Tibial artery (tissue), 4 donors: ENCODE measurements at regions not wholly inside any gene's neighbourhood (a gene's known extent, or its start where the extent isn't known, plus 50 kb on each side); places are given as distances from the start of the nearest gene placed in this dataset.

ENCODE experiments used
- DNase-seq, 2 donors: peaks; one replicate each; pipeline ENCODE4 v3.0.0-alpha.2; 2019
- H3K27ac ChIP-seq, 2 donors: fragments of 200-600 bp; sonication (generic) in 1 of 2; 1 replicate in 1 of 2; 2 replicates in 1 of 2; pipeline ENCODE4 v1.5.1; 2018 to 2019; ENCODE audit warnings: mild to moderate bottlenecking in 1 of 2
- H3K27me3 ChIP-seq, 2 donors: fragments of 200-600 bp; sonication (generic) in 1 of 2; one replicate each; pipeline versions ENCODE4 v1.5.1 to v1.6.0; 2016 to 2019
- H3K36me3 ChIP-seq, 3 donors: fragments of 200-600 bp; sonication (generic) in 2 of 3; one replicate each; pipeline ENCODE4 v1.5.1; 2016 to 2019; ENCODE audit warnings: mild to moderate bottlenecking in 2 of 3
- H3K4me1 ChIP-seq, 4 donors: fragments of 200-600 bp; sonication (generic) in 2 of 4; 1 replicate in 3 of 4; 2 replicates in 1 of 4; pipeline ENCODE4 v1.5.1; 2016 to 2019
- H3K4me3 ChIP-seq, 2 donors: fragments of 200-600 bp; sonication (generic) in 1 of 2; 1 replicate in 1 of 2; 2 replicates in 1 of 2; pipeline ENCODE4 v1.5.1; 2018 to 2019; ENCODE audit warnings: mild to moderate bottlenecking in 2 of 2
- H3K9me3 ChIP-seq, 3 donors: fragments of 200-600 bp; sonication (generic) in 1 of 3; one replicate each; pipeline ENCODE4 v1.5.1; 2016 to 2019
- CTCF ChIP-seq, 2 experiments: fragments of 200-600 bp in 1 of 2; fragments of 450-650 bp in 1 of 2; IDR thresholded peaks; one replicate each; pipeline ENCODE4 v1.5.1; 2017 to 2019; ENCODE audit warnings: antibody characterized with exemption in 2 of 2, mild to moderate bottlenecking in 1 of 2, moderate library complexity in 1 of 2
- intact Hi-C: fragments of 100-400 bp; cut with DNase I; formaldehyde crosslinking; loops from one replicate; pipeline ENCODE4 v1.15.0; 2023; ENCODE audit warnings: low total_unique reads

- intact Hi-C loops: loop anchor here (5.0 to 10.0 kb wide), 2 partner anchors 138 to 159 kb away; partner anchors contain the start of gene PITX1
- no peak for TF ChIP-seq CTCF (IDR thresholded peaks at IDR 0.05)
- Histone ChIP-seq H3K4me3 (no peak overlapping the region), H3K9me3 (no peaks in the 10 kb centered on the region), H3K27me3 (no peaks in the 10 kb centered on the region), H3K27ac (no peak overlapping the region), H3K4me1 (peaks cover 0 to 20% (median 12%) of the 10 kb centered on the region in 4 donors), H3K36me3 (no peaks in the 10 kb centered on the region)
- no peak for DNase-seq
Observed at GRCh38 chr5:135194126-135194488, 160.1 kb upstream of the PITX1 start.

DNA sequence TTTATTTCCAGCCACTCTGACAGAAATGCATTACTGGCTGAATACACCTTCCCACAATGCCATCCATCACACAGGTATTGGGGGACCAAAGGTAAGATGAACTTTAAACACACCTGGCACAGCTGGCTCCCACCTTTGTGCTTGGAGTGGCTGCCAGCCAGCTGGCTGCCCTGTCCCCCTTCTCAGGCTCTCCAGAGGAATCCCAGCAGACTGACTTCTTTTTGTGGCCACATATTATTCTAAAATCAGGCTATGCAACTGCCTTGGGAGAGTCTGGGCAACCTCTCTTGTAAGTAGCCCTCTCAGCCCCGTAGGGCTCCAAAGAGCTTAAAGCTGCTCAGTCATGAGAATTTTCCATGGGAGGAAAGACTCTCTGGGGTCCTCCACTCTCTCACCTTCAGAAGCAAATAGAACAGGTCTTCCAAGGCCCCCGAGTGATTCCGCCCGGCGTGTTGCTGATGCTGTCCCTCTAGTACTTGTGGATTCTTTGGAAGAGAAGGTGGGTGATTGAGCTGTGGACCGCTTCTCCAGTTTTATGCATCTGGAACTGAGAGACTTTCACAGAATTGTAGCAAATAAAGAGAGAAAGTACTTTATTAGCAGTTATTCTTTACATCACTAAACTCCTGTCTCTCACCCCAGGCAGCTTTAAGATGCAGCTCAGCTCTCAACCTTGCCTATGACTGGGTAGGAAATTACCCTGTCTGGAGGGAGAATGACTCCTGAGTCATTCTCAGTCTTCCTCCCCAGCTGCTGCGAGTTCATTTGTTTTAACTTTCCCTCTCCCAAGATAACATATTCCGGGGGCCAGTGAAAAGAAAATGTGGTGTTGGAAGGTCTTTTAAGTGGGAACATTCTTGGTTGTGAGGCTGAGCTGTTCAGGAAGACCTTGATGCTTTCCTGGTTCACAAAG lies 159.4 kb upstream of the PITX1 start:
- no peaks in the 10 kb centered on the region for H3K9me3 ChIP-seq
- intact Hi-C loops: loop anchor here (5.0 to 10.0 kb wide), 2 partner anchors 139 to 159 kb away; partner anchors contain the start of gene PITX1
- no peak for TF ChIP-seq CTCF (IDR thresholded peaks at IDR 0.05)
- no peaks in the 10 kb centered on the region for H3K27me3 ChIP-seq
- no peak overlapping the region for H3K4me3 ChIP-seq
- H3K27ac ChIP-seq: no peak overlapping the region
- H3K36me3 ChIP-seq: no peaks in the 10 kb centered on the region
- no peak for DNase-seq
- H3K4me1 ChIP-seq: peaks cover 0 to 20% (median 12%) of the 10 kb centered on the region in 4 donors

DNA sequence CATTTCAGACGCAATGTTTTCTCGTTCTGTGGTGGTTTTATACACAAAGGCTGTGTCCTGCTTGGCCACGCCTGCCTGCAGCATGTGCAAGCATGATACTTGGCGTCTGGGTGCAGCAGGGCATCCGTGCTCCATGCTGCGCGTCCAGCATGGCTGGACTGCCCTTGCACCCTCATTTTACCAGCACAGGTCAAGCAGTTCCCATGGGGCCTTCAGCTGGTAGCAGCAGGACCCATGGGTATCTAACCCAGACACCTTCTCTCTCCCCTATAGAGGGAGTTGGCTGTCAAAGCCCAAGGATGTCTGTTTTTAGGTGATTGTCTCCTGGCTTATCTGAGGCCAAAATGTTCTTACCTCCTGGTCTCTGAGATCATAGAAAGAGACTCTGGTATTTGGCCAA lies 158.3 kb upstream of the PITX1 start:
- no peak for DNase-seq
- intact Hi-C loops: loop anchor here (5.0 to 10.0 kb wide), 2 partner anchors 140 to 158 kb away; partner anchors contain the start of gene PITX1
- peaks cover 0 to 20% (median 12%) of the 10 kb centered on the region in 4 donors for H3K4me1 ChIP-seq
- H3K27ac ChIP-seq: no peak overlapping the region
- H3K4me3 ChIP-seq: no peak overlapping the region
- H3K36me3 ChIP-seq: no peaks in the 10 kb centered on the region
- no peaks in the 10 kb centered on the region for H3K27me3 ChIP-seq
- no peak for TF ChIP-seq CTCF (IDR thresholded peaks at IDR 0.05)
- H3K9me3 ChIP-seq: no peaks in the 10 kb centered on the region

DNA sequence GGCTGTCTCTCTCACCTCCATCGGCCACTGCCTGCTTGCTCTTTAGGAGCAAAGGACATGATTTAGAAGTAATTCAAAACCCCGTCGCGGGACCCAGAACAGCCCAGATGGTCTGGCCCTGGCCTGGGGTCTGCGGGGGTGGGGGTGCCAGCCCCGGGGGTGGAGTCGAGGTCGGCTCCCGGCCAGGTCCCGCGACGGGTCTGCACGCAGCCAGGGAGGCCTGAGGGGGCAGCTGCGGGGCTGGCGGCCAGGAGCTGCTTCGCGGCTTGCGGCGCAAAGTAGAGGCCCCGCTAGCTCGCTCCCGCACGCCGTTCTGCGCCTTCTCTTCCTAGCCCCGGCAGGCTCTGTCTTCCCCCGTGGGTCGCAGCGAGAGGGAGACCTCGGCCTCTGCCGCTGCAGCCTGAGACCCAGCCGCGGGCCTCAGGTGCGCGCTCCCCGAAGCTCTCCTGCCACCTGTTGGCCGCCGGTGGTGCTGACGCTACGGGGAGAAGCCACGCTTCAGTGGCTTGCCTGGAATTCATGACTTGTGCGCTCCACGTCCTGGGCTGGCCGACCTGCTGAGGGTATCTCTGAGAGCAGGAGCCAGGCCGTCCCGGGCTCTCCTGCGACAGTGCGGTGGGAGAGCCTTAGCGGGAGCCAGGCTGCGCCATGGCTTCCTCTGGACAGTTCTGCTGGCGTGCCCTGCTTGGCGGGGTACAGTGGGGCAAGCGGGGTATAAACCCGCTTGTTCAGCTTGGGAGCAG lies 157.2 kb upstream of the PITX1 start:
- no peaks in the 10 kb centered on the region for H3K27me3 ChIP-seq
- peak; percentile 83 to 95 for TF ChIP-seq CTCF (IDR thresholded peaks at IDR 0.05)
- H3K4me3 ChIP-seq: peak overlapping the region; percentile 51 to 60
- peaks cover 0 to 20% (median 12%) of the 10 kb centered on the region in 4 donors for H3K4me1 ChIP-seq
- H3K9me3 ChIP-seq: no peaks in the 10 kb centered on the region
- intact Hi-C loops: loop anchor here (5.0 to 10.0 kb wide), 2 partner anchors 141 to 156 kb away; partner anchors contain the start of gene PITX1
- peak; percentile 67 to 85 for DNase-seq
- no peaks in the 10 kb centered on the region for H3K36me3 ChIP-seq
- peak overlapping the region; percentile 19 to 30 for H3K27ac ChIP-seq

DNA sequence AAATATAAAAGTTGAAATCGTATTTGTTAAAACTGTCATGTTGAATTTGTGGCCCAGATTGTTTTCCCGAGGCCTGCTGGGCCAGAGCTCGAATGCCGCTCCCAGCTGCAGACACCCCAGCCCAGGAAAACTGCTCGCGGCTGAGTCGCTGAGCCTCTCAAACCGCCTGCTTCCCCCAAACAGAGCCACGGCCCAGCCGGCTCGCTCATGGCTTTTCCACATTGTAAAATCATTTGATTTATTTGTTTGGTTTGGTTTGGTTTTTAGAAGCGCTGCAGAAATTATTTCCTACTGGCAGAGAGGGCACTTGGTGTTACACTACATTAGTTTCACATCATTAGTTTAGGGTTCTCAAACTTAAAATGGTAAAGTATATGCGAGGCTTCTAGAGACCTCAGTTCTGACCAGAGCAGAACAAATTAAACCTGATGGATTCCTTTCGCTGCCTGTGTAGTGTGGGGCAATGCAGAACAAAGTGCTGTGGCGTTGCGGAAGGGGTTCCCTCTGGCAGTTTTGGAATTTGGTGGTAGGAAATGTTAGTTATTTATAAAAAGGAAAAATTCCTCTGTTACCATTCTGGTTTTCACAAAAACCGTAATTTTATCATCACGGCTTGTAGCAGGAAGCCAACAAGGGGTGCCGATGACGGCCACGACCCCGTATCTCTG lies 156.5 kb upstream of the PITX1 start:
- H3K4me1 ChIP-seq: peaks cover 0 to 20% (median 12%) of the 10 kb centered on the region in 4 donors
- DNase-seq: no peak

More for the DNA sequence above, 156.5 kb upstream of the PITX1 start:
- no peaks in the 10 kb centered on the region for H3K27me3 ChIP-seq
- H3K4me3 ChIP-seq: peak overlapping the region; percentile 51 to 60
- intact Hi-C loops: loop anchor here (5.0 to 10.0 kb wide), 2 partner anchors 142 to 156 kb away; partner anchors contain the start of gene PITX1
- no peak for TF ChIP-seq CTCF (IDR thresholded peaks at IDR 0.05)
- H3K9me3 ChIP-seq: no peaks in the 10 kb centered on the region
- H3K27ac ChIP-seq: peak overlapping the region; percentile 19 to 30
- H3K36me3 ChIP-seq: no peaks in the 10 kb centered on the region
